ENCODE measurements at regions not wholly inside any gene's neighbourhood (a gene's known extent, or its start where the extent isn't known, plus 50 kb on each side); places are given as distances from the start of the nearest gene placed in this dataset.

- TF ChIP-seq MYBL2 (CRISPR knock-in tag; IDR thresholded peaks at IDR 0.05) (no peak), PRRX2 (CRISPR knock-in tag; IDR thresholded peaks at IDR 0.05) (no peak)
These were observed 108.4 kb downstream of the AIPL1 start (continued) for GRCh38 chr17:6326483-6326882.

GRCh38 chr17:6325741-6326140 is 109.2 kb downstream of the AIPL1 start:
- peaks cover 2% of the 10 kb centered on the region; the same call in 1 of the 2 replicates for H3K27me3 Mint-ChIP-seq (ENCODE audit: low read depth)
- TF ChIP-seq SP1 (CRISPR knock-in tag; conservative IDR thresholded peaks at IDR 0.05) (no peak), MXD4 (CRISPR knock-in tag; IDR thresholded peaks at IDR 0.05; ENCODE audit: borderline replicate concordance) (no peak), STAT6 (CRISPR knock-in tag; conservative IDR thresholded peaks at IDR 0.05; ENCODE audit: low read depth) (no peak), ZNF219 (CRISPR knock-in tag; IDR thresholded peaks at IDR 0.05; ENCODE audit: borderline replicate concordance) (no peak), CREM (CRISPR knock-in tag; IDR thresholded peaks at IDR 0.05) (no peak)
- ATAC-seq (no peak), DNase-seq (ENCODE audit: low spot score) (no peak)
- H3K4me3 Mint-ChIP-seq: no peak overlapping the region
- ChIA-PET CTCF (interaction anchor here (0.8 to 2.7 kb wide), 3 partner anchors 69 to 110 kb away, joined by 3 to 8 read pairs (median 4); no protein-coding TSS in a partner anchor), POLR2A (interaction anchor here (0.6 kb wide), 1 partner anchor 1358 kb away, joined by 3 read pairs; no protein-coding TSS in a partner anchor)
- H3K9me3 Mint-ChIP-seq: peaks cover 8% of the 10 kb centered on the region
- H3K4me1 Mint-ChIP-seq: no peaks in the 10 kb centered on the region; the same call in 1 of the 2 replicates
- no peak overlapping the region for H3K27ac Mint-ChIP-seq
- H3K36me3 Mint-ChIP-seq: no peaks in the 10 kb centered on the region

- ChIA-PET CTCF (no interaction called here), POLR2A (no interaction called here)
- TF ChIP-seq TP53 (CRISPR knock-in tag; IDR thresholded peaks at IDR 0.05) (no peak), PRRX2 (CRISPR knock-in tag; IDR thresholded peaks at IDR 0.05) (no peak), FOXK1 (CRISPR knock-in tag; IDR thresholded peaks at IDR 0.05) (no peak), ZNF219 (CRISPR knock-in tag; IDR thresholded peaks at IDR 0.05; ENCODE audit: borderline replicate concordance) (no peak), E2F1 (CRISPR knock-in tag; IDR thresholded peaks at IDR 0.05) (no peak), FOXP4 (CRISPR knock-in tag; IDR thresholded peaks at IDR 0.05) (no peak), HMGA2 (CRISPR knock-in tag; IDR thresholded peaks at IDR 0.05) (no peak), E2F5 (CRISPR knock-in tag; IDR thresholded peaks at IDR 0.05) (no peak), KAT7 (CRISPR knock-in tag; IDR thresholded peaks at IDR 0.05; ENCODE audit: borderline replicate concordance) (no peak), ELF4 (CRISPR knock-in tag; IDR thresholded peaks at IDR 0.05; ENCODE audit: low read depth) (no peak), TEAD4 (CRISPR knock-in tag; IDR thresholded peaks at IDR 0.05) (no peak)
- Mint-ChIP-seq H3K27ac (no peak overlapping the region), H3K27me3 (ENCODE audit: low read depth) (peaks cover 3% of the 10 kb centered on the region; the same call in 1 of the 2 replicates), H3K4me3 (no peak overlapping the region), H3K36me3 (no peaks in the 10 kb centered on the region), H3K4me1 (no peaks in the 10 kb centered on the region; the same call in 1 of the 2 replicates), H3K9me3 (peaks cover 8% of the 10 kb centered on the region)
- DNase-seq (ENCODE audit: low spot score): no peak
- ATAC-seq: no peak
These were observed 109.9 kb downstream of the AIPL1 start for GRCh38 chr17:6325051-6325450.
